Prostate gland (tissue), 2 donors: ENCODE measurements at regions not wholly inside any gene's neighbourhood (a gene's known extent, or its start where the extent isn't known, plus 50 kb on each side); places are given as distances from the start of the nearest gene placed in this dataset.

Source experiments
- CTCF ChIP-seq, 4 experiments: fragments of 200-600 bp in 2 of 4; fragments of 450-650 bp in 2 of 4; sonication (generic) in 2 of 4; IDR thresholded peaks; 1 replicate in 3 of 4; 2 replicates in 1 of 4; pipeline ENCODE4 v1.5.1; 2016 to 2019; ENCODE audit warnings: antibody characterized with exemption in 4 of 4, mild to moderate bottlenecking in 2 of 4, moderate library complexity in 2 of 4
- POLR2A ChIP-seq: fragments of 450-650 bp; IDR thresholded peaks from one replicate; pipeline ENCODE4 v1.6.1; 2016; ENCODE audit warnings: antibody characterized with exemption, mild to moderate bottlenecking
- POLR2AphosphoS5 ChIP-seq: sonication (generic); formaldehyde crosslinking; IDR thresholded peaks from one replicate; pipeline ENCODE4 v1.6.1; 2017; ENCODE audit warnings: antibody characterized with exemption

- TF ChIP-seq CTCF (IDR thresholded peaks at IDR 0.05), result no peak
- no peak for TF ChIP-seq POLR2A
- no peak for TF ChIP-seq POLR2AphosphoS5
Observed at GRCh38 chr2:163253621-163254285, 415.2 kb upstream of the KCNH7 start.
